Neutrophil (primary cell): ENCODE measurements at regions not wholly inside any gene's neighbourhood (a gene's known extent, or its start where the extent isn't known, plus 50 kb on each side); places are given as distances from the start of the nearest gene placed in this dataset.

Experiments
- H3K27ac ChIP-seq: fragments of 200-600 bp; sonication (generic); 2 replicates; pipeline ENCODE4 v1.5.1; 2016; ENCODE audit warnings: mild to moderate bottlenecking, moderate library complexity
- H3K27me3 ChIP-seq: fragments of 200-600 bp; sonication (generic); 2 replicates; pipeline ENCODE4 v1.6.0; 2016; ENCODE audit warnings: mild to moderate bottlenecking
- H3K36me3 ChIP-seq: fragments of 200-600 bp; sonication (generic); 2 replicates; pipeline ENCODE4 v1.5.1; 2017
- H3K4me1 ChIP-seq, 2 experiments: fragments of 200-600 bp in 1 of 2; sonication (generic) in 1 of 2; 1 replicate in 1 of 2; 2 replicates in 1 of 2; pipeline versions ENCODE4 v1.5.1 to v1.6.1; 2013 to 2016; ENCODE audit warnings: low read depth in 1 of 2, low read length in 1 of 2, mild to moderate bottlenecking in 1 of 2, moderate library complexity in 1 of 2; ENCODE audit not compliant: control insufficient read depth in 1 of 2, insufficient read depth in 1 of 2
- H3K4me3 ChIP-seq, 2 experiments: fragments of 200-600 bp in 1 of 2; sonication (generic) in 1 of 2; 1 replicate in 1 of 2; 2 replicates in 1 of 2; pipeline ENCODE4 v1.5.1; 2013 to 2016; ENCODE audit warnings: low read depth in 1 of 2, low read length in 1 of 2, mild to moderate bottlenecking in 1 of 2, moderate library complexity in 1 of 2
- H3K9me3 ChIP-seq: fragments of 200-600 bp; sonication (generic); 2 replicates; pipeline ENCODE4 v1.5.1; 2016
- TF ChIP-seq, protein P1 (sequence below): fragments of 200-600 bp; sonication (generic); IDR thresholded peaks from 2 replicates; pipeline ENCODE4 v1.5.1; 2016; ENCODE audit warnings: antibody characterized with exemption

- Histone ChIP-seq H3K4me3 (no peak overlapping the region), H3K36me3 (no peaks in the 10 kb centered on the region), H3K9me3 (no peaks in the 10 kb centered on the region), H3K27me3 (no peaks in the 10 kb centered on the region), H3K4me1 (no peaks in the 10 kb centered on the region), H3K27ac (no peak overlapping the region)
- TF ChIP-seq, protein P1, sequence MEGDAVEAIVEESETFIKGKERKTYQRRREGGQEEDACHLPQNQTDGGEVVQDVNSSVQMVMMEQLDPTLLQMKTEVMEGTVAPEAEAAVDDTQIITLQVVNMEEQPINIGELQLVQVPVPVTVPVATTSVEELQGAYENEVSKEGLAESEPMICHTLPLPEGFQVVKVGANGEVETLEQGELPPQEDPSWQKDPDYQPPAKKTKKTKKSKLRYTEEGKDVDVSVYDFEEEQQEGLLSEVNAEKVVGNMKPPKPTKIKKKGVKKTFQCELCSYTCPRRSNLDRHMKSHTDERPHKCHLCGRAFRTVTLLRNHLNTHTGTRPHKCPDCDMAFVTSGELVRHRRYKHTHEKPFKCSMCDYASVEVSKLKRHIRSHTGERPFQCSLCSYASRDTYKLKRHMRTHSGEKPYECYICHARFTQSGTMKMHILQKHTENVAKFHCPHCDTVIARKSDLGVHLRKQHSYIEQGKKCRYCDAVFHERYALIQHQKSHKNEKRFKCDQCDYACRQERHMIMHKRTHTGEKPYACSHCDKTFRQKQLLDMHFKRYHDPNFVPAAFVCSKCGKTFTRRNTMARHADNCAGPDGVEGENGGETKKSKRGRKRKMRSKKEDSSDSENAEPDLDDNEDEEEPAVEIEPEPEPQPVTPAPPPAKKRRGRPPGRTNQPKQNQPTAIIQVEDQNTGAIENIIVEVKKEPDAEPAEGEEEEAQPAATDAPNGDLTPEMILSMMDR = no peak
Observed at GRCh38 chr5:68515514-68515913, 300.0 kb downstream of the PIK3R1 start.

DNA sequence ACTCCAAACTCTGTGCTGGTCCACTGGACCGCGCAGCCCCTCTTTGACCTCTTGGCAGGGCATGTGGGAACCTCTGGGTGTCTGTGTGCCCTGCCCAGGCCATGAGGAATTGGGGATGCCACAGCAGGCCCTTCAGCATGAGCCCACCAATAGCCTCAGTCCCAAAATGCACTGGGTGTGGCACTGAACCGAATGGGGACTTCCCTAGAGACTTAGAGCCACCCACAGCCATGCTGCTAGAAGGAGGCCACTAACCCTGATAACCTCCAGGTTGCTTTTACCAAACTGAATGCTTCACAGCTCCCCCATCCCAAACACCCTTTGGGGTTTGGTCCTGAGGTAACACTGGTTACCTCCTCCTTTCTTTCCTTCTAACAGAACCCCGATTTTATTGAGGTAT, 302.7 kb downstream of the PIK3R1 start:
- Histone ChIP-seq H3K4me1 (no peaks in the 10 kb centered on the region), H3K36me3 (no peaks in the 10 kb centered on the region), H3K9me3 (no peaks in the 10 kb centered on the region), H3K4me3 (no peak overlapping the region), H3K27ac (no peak overlapping the region), H3K27me3 (no peaks in the 10 kb centered on the region)
- TF ChIP-seq, protein P1 = no peak

GRCh38 chr5:68519143-68519542, 303.6 kb downstream of the PIK3R1 start:
- Histone ChIP-seq H3K4me3 (no peak overlapping the region), H3K27ac (no peak overlapping the region), H3K27me3 (no peaks in the 10 kb centered on the region), H3K9me3 (no peaks in the 10 kb centered on the region), H3K4me1 (no peaks in the 10 kb centered on the region), H3K36me3 (no peaks in the 10 kb centered on the region)
- TF ChIP-seq, protein P1 = no peak

GRCh38 chr5:68521776-68522175, 306.2 kb downstream of the PIK3R1 start:
- no peak overlapping the region for H3K4me3 ChIP-seq
- no peaks in the 10 kb centered on the region for H3K36me3 ChIP-seq
- TF ChIP-seq, protein P1 = no peak
- H3K4me1 ChIP-seq = no peaks in the 10 kb centered on the region
- no peaks in the 10 kb centered on the region for H3K9me3 ChIP-seq
- H3K27ac ChIP-seq = no peak overlapping the region
- no peaks in the 10 kb centered on the region for H3K27me3 ChIP-seq

- H3K4me1 ChIP-seq = no peaks in the 10 kb centered on the region
- no peak overlapping the region for H3K4me3 ChIP-seq
- TF ChIP-seq, protein P1 = no peak
- H3K27me3 ChIP-seq = no peaks in the 10 kb centered on the region
- no peak overlapping the region for H3K27ac ChIP-seq
- no peaks in the 10 kb centered on the region for H3K9me3 ChIP-seq
- no peaks in the 10 kb centered on the region for H3K36me3 ChIP-seq
Observed at GRCh38 chr5:68522863-68523262, 307.3 kb downstream of the PIK3R1 start.

- Histone ChIP-seq H3K36me3 (no peaks in the 10 kb centered on the region), H3K27me3 (no peaks in the 10 kb centered on the region), H3K4me3 (no peak overlapping the region), H3K27ac (no peak overlapping the region), H3K4me1 (no peaks in the 10 kb centered on the region), H3K9me3 (no peaks in the 10 kb centered on the region)
- TF ChIP-seq, protein P1 = no peak
Observed at GRCh38 chr5:68528821-68529273, 313.3 kb downstream of the PIK3R1 start.
